HepG2 (cell line): ENCODE measurements at regions not wholly inside any gene's neighbourhood (a gene's known extent, or its start where the extent isn't known, plus 50 kb on each side); places are given as distances from the start of the nearest gene placed in this dataset.

Source experiments
- GABPA ChIP-seq, 2 experiments: IDR thresholded peaks; 2 replicates each; pipeline ENCODE4 v1.6.1; 2011 to 2016; ENCODE audit warnings: low read depth in 2 of 2, low read length in 1 of 2, missing biosample characterization in 1 of 2, missing genetic modification characterization in 1 of 2
- GATAD1 ChIP-seq: IDR thresholded peaks from 2 replicates; pipeline ENCODE4 v1.6.1; 2016; ENCODE audit warnings: missing genetic modification reagents, missing compliant biosample characterization
- POLR2A ChIP-seq, 2 experiments: IDR thresholded peaks; 2 replicates each; pipeline ENCODE4 v1.6.1; 2011; ENCODE audit warnings: low read depth in 2 of 2, low read length in 2 of 2, mild to moderate bottlenecking in 1 of 2, moderate library complexity in 1 of 2; ENCODE audit not compliant: insufficient read depth in 1 of 2
- ZNF782 ChIP-seq: sonication (generic); formaldehyde crosslinking; IDR thresholded peaks from 2 replicates; pipeline ENCODE4 v1.4.0; 2020; ENCODE audit warnings: missing genetic modification reagents, mild to moderate bottlenecking, borderline replicate concordance
- TF ChIP-seq, protein P1 (sequence below): sonication (generic); formaldehyde crosslinking; IDR thresholded peaks from 2 replicates; pipeline ENCODE4 v1.5.0; 2020; ENCODE audit warnings: missing genetic modification reagents

DNA sequence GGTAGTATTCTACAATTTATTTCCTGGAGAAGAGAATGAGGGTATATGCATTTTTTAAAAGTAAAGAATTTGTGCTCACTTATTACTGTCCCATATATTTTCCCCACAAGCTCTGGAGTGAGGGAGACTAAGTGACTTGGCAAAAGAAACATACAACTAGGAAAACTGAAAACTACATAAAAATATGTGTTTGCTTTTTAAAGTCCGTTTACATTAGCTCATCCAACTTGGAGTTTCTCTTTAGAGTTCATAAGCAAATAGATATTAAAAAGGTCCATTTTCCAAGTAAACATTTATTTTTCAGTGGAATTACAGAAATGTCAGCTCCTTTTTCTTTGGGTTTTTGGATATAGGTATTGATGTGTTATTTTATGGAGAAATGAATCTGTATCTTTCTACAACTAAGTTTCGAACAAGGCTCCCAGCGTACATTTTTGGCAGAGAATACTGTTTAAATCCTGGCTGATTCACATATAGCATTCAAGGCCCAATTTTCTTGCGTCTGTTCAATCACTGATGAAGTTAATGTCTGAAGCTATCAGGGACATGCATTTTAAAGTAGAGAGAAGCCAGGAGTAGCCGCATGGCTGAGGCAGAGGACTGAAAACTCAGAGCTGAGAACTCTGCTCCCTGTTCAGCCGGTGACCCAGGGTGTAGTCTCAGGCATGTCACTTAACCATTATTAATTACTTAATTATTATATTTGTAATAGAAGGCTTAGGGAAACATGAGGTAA, 729.4 kb downstream of the EFNB2 start:
- TF ChIP-seq GATAD1, result no peak
- TF ChIP-seq POLR2A (IDR thresholded peaks at IDR 0.05; ENCODE audit: insufficient read depth in 1 of 2, low read depth in 2 of 2, low read length in 2 of 2), result no peak
- no peak for TF ChIP-seq ZNF782 (CRISPR knock-in tag)
- TF ChIP-seq, protein P1, sequence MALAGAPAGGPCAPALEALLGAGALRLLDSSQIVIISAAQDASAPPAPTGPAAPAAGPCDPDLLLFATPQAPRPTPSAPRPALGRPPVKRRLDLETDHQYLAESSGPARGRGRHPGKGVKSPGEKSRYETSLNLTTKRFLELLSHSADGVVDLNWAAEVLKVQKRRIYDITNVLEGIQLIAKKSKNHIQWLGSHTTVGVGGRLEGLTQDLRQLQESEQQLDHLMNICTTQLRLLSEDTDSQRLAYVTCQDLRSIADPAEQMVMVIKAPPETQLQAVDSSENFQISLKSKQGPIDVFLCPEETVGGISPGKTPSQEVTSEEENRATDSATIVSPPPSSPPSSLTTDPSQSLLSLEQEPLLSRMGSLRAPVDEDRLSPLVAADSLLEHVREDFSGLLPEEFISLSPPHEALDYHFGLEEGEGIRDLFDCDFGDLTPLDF (CRISPR knock-in tag), result no peak
- TF ChIP-seq GABPA (IDR thresholded peaks at IDR 0.05; ENCODE audit: low read depth, low read length), result no peak
- TF ChIP-seq GABPA (CRISPR knock-in tag; IDR thresholded peaks at IDR 0.05; ENCODE audit: low read depth), result no peak
